HepG2 (cell line): ENCODE measurements at regions not wholly inside any gene's neighbourhood (a gene's known extent, or its start where the extent isn't known, plus 50 kb on each side); places are given as distances from the start of the nearest gene placed in this dataset.

Source experiments
- ATAC-seq: fragments of 200-7000 bp; cut with Tn5 transposase; 3 replicates; pipeline ENCODE4 v1.9.1; 2020; ENCODE audit warnings: mild to moderate bottlenecking, moderate library complexity
- BruUV-seq: library from RNA; stranded (reverse); fragments of 400-500 nt; replicated peaks from 2 replicates; lab custom pipeline; 2021; lab: Mats Ljungman, UMichigan
- CTCF ChIA-PET: fragments of 300-600 bp; formaldehyde crosslinking; extraction: SDS; loops from one replicate; lab custom pipeline; 2021; ENCODE audit warnings: low total read pairs, inconsistent platforms, low intra/inter-chr PET ratio; lab: Yijun Ruan, JAX
- POLR2A ChIA-PET: fragments of 350-600 bp; sonication (Branson Sonifier 250); formaldehyde crosslinking; loops from one replicate; lab custom pipeline; 2020; ENCODE audit warnings: antibody characterized with exemption, inconsistent platforms; lab: Yijun Ruan, JAX
- DNase-seq: peaks from one replicate; pipeline ENCODE4 v3.0.0-alpha.2; 2015; ENCODE audit warnings: low spot score
- FAIRE-seq: peaks from 3 replicates; lab custom pipeline; 2011; peaks lifted over from hg19 to GRCh38; lab: Jason Lieb, UNC
- H2AFZ ChIP-seq: one replicate; pipeline ENCODE4 v1.6.1; 2011; ENCODE audit warnings: low read length, inconsistent platforms
- H3K27ac ChIP-seq: fragments of 300-600 bp; 3 replicates; pipeline ENCODE4 v1.8.0; 2011; ENCODE audit warnings: mixed run types, mild to moderate bottlenecking, mixed read lengths, low read length, inconsistent platforms; ENCODE audit not compliant: insufficient read depth; ENCODE audit errors: extremely low read length
- H3K27me3 ChIP-seq, 2 experiments: fragments of 200-600 bp in 1 of 2; 2 replicates in 1 of 2; 3 replicates in 1 of 2; pipeline versions ENCODE4 v1.6.0 to v1.8.0; 2011; ENCODE audit warnings: low read length in 2 of 2, mild to moderate bottlenecking in 2 of 2, moderate library complexity in 2 of 2, inconsistent platforms in 1 of 2; ENCODE audit not compliant: insufficient read depth in 2 of 2, control insufficient read depth in 1 of 2
- H3K36me3 ChIP-seq, 2 experiments: fragments of 200-600 bp in 1 of 2; replicated peaks in 1 of 2; 2 replicates in 1 of 2; 3 replicates in 1 of 2; pipeline versions ENCODE4 v1.5.1 to v1.8.0; 2011; ENCODE audit warnings: low read length in 2 of 2, inconsistent platforms in 1 of 2; ENCODE audit not compliant: insufficient read depth in 2 of 2, control insufficient read depth in 1 of 2
- H3K4me1 ChIP-seq: 2 replicates; pipeline ENCODE4 v1.5.1; 2012; ENCODE audit warnings: low read length, inconsistent platforms; ENCODE audit not compliant: insufficient read depth
- H3K4me2 ChIP-seq: 2 replicates; pipeline ENCODE4 v1.6.0; 2011; ENCODE audit warnings: low read depth, low read length, inconsistent platforms
- H3K4me3 ChIP-seq, 3 experiments: fragments of 200-600 bp in 1 of 3; sonication (generic), shearing (Covaris generic) in 1 of 3; replicated peaks in 1 of 3; 2 replicates each; pipeline ENCODE4 v1.5.1; 2011 to 2016; ENCODE audit warnings: low read length in 3 of 3, inconsistent platforms in 2 of 3, low read depth in 2 of 3, mild to moderate bottlenecking in 2 of 3, control low read depth in 1 of 3, mixed read lengths in 1 of 3; ENCODE audit not compliant: insufficient read depth in 1 of 3
- H3K79me2 ChIP-seq: one replicate; pipeline ENCODE4 v1.6.1; 2011; ENCODE audit warnings: low read length, inconsistent platforms; ENCODE audit not compliant: insufficient read depth
- H3K9ac ChIP-seq: 2 replicates; pipeline ENCODE4 v1.6.0; 2011; ENCODE audit warnings: mild to moderate bottlenecking, low read depth, low read length, inconsistent platforms; ENCODE audit not compliant: insufficient read depth
- H3K9me3 ChIP-seq: 2 replicates; pipeline ENCODE4 v1.5.1; 2012; ENCODE audit warnings: mild to moderate bottlenecking, low read length
- H4K20me1 ChIP-seq: 2 replicates; pipeline ENCODE4 v1.6.0; 2011; ENCODE audit warnings: inconsistent platforms, mild to moderate bottlenecking, low read length, moderate library complexity; ENCODE audit not compliant: insufficient read depth
- FOXO4 ChIP-seq: sonication (generic); formaldehyde crosslinking; conservative IDR thresholded peaks from 2 replicates; pipeline ENCODE4 v1.8.1; 2023; ENCODE audit warnings: missing genetic modification reagents
- HNRNPH1 ChIP-seq: fragments of 200-400 bp; formaldehyde crosslinking; optimal IDR thresholded peaks from 2 replicates; pipeline ENCODE3; 2017; ENCODE audit warnings: mild to moderate bottlenecking, low read depth, low read length
- JUND ChIP-seq: sonication (generic); formaldehyde crosslinking; IDR thresholded peaks from 2 replicates; pipeline ENCODE4 v1.8.0; 2022; ENCODE audit warnings: mild to moderate bottlenecking, missing genetic modification reagents
- KMT2A ChIP-seq: sonication (generic); formaldehyde crosslinking; IDR thresholded peaks from 2 replicates; pipeline ENCODE4 v1.4.0; 2020; ENCODE audit warnings: missing genetic modification reagents
- NFIB ChIP-seq: sonication (generic); formaldehyde crosslinking; IDR thresholded peaks from 2 replicates; pipeline ENCODE4 v1.9.0; 2021; ENCODE audit warnings: missing genetic modification reagents, mild to moderate bottlenecking, borderline replicate concordance
- POLR2AphosphoS2 ChIP-seq: IDR thresholded peaks from 2 replicates; pipeline ENCODE4 v1.6.1; 2011; ENCODE audit warnings: low read depth, low read length, improper control_type of control experiment
- RBFOX2 ChIP-seq: fragments of 200-400 bp; formaldehyde crosslinking; IDR thresholded peaks from 2 replicates; pipeline ENCODE4 v1.6.1; 2017; ENCODE audit warnings: low read depth, mild to moderate bottlenecking, low read length
- SRF ChIP-seq: IDR thresholded peaks from 2 replicates; pipeline ENCODE4 v1.6.1; 2011; ENCODE audit warnings: mild to moderate bottlenecking, low read depth, low read length, moderate library complexity
- TRAFD1 ChIP-seq: sonication (generic); formaldehyde crosslinking; IDR thresholded peaks from 2 replicates; pipeline ENCODE4 v1.5.1; 2020; ENCODE audit warnings: missing genetic modification reagents, mild to moderate bottlenecking, borderline replicate concordance
- ZBTB44 ChIP-seq: sonication (generic); formaldehyde crosslinking; IDR thresholded peaks from 2 replicates; pipeline ENCODE4 v1.4.0; 2020; ENCODE audit warnings: missing genetic modification reagents
- ZNF510 ChIP-seq: sonication (generic); formaldehyde crosslinking; IDR thresholded peaks from 2 replicates; pipeline ENCODE4 v1.4.0; 2020; ENCODE audit warnings: low read depth, mild to moderate bottlenecking, missing genetic modification reagents
- ZNF569 ChIP-seq: sonication (generic); formaldehyde crosslinking; IDR thresholded peaks from 2 replicates; pipeline ENCODE4 v1.5.0; 2020; ENCODE audit warnings: mild to moderate bottlenecking, missing genetic modification reagents, moderate library complexity, borderline replicate concordance
- ZNF704 ChIP-seq: sonication (generic); formaldehyde crosslinking; IDR thresholded peaks from 2 replicates; pipeline ENCODE4 v1.8.1; 2023; ENCODE audit warnings: mild to moderate bottlenecking, inconsistent platforms, moderate library complexity, missing genetic modification reagents, borderline replicate concordance
- ZNF713 ChIP-seq: sonication (generic); formaldehyde crosslinking; IDR thresholded peaks from 2 replicates; pipeline ENCODE4 v1.4.0; 2020; ENCODE audit warnings: mild to moderate bottlenecking, missing genetic modification reagents
- WGBS: methylation state at CpG from one replicate; pipeline ENCODE4 v1.1.6; 2017; ENCODE audit warnings: low lambda C conversion rate; 5-methylcytosine and 5-hydroxymethylcytosine counted together
- in situ Hi-C: cut with HindIII; loops from 2 replicates; pipeline ENCODE4 v1.10.0; 2017; ENCODE audit warnings: low pct_unique_long_range_greater_than_20kb; ENCODE audit not compliant: extremely low pct_ligation_motif_present
- intact Hi-C: fragments of 100-400 bp; cut with micrococcal nuclease; formaldehyde crosslinking; loops from one replicate; pipeline ENCODE4 v1.10.0; 2022; ENCODE audit not compliant: unreplicated experiment
- TF ChIP-seq, protein P1 (sequence below): sonication (generic); formaldehyde crosslinking; IDR thresholded peaks from 2 replicates; pipeline ENCODE4 v1.9.0; 2022; ENCODE audit warnings: missing genetic modification reagents, mild to moderate bottlenecking, borderline replicate concordance

GRCh38 chr4:98822144-98822543 lies 106.8 kb downstream of the EIF4E start:
- Histone ChIP-seq H3K27ac (no peak overlapping the region), H2AFZ (no peak overlapping the region), H3K4me2 (no peak overlapping the region), H3K79me2 (no peaks in the 10 kb centered on the region), H3K36me3 (no peaks in the 10 kb centered on the region), H3K9ac (no peak overlapping the region), H3K4me1 (no peaks in the 10 kb centered on the region), H3K4me3 (no peak overlapping the region), H3K9me3 (no peaks in the 10 kb centered on the region), H4K20me1 (no peaks in the 10 kb centered on the region), H3K27me3 (no peaks in the 10 kb centered on the region)
- POLR2A ChIA-PET = no interaction called here
- in situ Hi-C loops (no loop called here), intact Hi-C loops (no loop called here)
- DNase-seq = no peak
- WGBS = 29% methylated on average over 4 of the region's 4 CpGs
- ATAC-seq = no peak
- no TSS peak for BruUV-seq
- no peak for FAIRE-seq
- CTCF ChIA-PET = no interaction called here
- TF ChIP-seq, protein P1, sequence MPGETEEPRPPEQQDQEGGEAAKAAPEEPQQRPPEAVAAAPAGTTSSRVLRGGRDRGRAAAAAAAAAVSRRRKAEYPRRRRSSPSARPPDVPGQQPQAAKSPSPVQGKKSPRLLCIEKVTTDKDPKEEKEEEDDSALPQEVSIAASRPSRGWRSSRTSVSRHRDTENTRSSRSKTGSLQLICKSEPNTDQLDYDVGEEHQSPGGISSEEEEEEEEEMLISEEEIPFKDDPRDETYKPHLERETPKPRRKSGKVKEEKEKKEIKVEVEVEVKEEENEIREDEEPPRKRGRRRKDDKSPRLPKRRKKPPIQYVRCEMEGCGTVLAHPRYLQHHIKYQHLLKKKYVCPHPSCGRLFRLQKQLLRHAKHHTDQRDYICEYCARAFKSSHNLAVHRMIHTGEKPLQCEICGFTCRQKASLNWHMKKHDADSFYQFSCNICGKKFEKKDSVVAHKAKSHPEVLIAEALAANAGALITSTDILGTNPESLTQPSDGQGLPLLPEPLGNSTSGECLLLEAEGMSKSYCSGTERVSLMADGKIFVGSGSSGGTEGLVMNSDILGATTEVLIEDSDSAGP (CRISPR knock-in tag) = no peak
- TF ChIP-seq RBFOX2 = no peak
- TF ChIP-seq ZNF704 (CRISPR knock-in tag) = no peak
- TF ChIP-seq ZNF713 (CRISPR knock-in tag) = no peak
- TF ChIP-seq POLR2AphosphoS2 = no peak
- TF ChIP-seq ZBTB44 (CRISPR knock-in tag) = no peak
- TF ChIP-seq TRAFD1 = no peak
- no peak for TF ChIP-seq KMT2A
- no peak for TF ChIP-seq FOXO4
- TF ChIP-seq HNRNPH1 = no peak
- TF ChIP-seq SRF = no peak
- TF ChIP-seq NFIB (CRISPR knock-in tag) = no peak
- TF ChIP-seq ZNF510 = no peak
- TF ChIP-seq JUND (CRISPR knock-in tag) = no peak
- no peak for TF ChIP-seq ZNF569
